ENCODE measurements at regions not wholly inside any gene's neighbourhood (a gene's known extent, or its start where the extent isn't known, plus 50 kb on each side); places are given as distances from the start of the nearest gene placed in this dataset.
A peak's percentile ranks its signal among the peaks of the same experiment; 100 is the strongest.

DNA sequence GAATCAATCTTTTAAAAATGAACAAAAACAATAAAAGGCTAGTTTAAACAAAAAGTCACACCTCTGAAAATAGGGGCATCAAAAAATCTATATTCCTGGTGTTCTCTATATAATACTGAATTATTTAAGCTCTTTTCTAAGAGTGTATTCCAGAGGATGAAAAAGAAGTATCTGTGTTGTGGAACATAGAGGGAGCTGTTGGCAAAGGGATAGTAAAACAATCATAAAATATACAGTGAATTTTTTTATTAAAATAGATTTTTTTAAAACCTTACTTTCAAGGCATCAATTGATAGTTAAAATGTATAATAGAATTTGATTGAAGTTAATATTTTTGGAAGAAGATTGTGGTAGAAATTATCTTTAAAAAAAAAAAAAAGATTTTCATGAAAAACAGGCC is 1409.1 kb upstream of the CELF2 start:
- Mint-ChIP-seq H3K4me3 (no peak overlapping the region), H3K27ac (no peak overlapping the region), H3K9me3 (peaks cover 0 to 4% (median 0%) of the 10 kb centered on the region in 7 donors), H3K4me1 (no peaks in the 10 kb centered on the region), H3K27me3 (no peaks in the 10 kb centered on the region), H3K36me3 (no peaks in the 10 kb centered on the region)
- no peak overlapping the region for H3K27ac ChIP-seq (ENCODE audit: insufficient read depth, low read length, poor library complexity, severe bottlenecking)
- no peaks in the 10 kb centered on the region for H3K36me3 ChIP-seq (ENCODE audit: control insufficient read depth, insufficient read depth, low read length)
- DNase-seq (no peak), ATAC-seq (ENCODE audit: low read depth in 2 of 2) (no peak)
- no peaks in the 10 kb centered on the region for H3K27me3 ChIP-seq (ENCODE audit: control insufficient read depth, insufficient read depth, low read length)
- no peaks in the 10 kb centered on the region for H3K4me1 ChIP-seq (ENCODE audit: control insufficient read depth, insufficient read depth, low read length, poor library complexity, severe bottlenecking)
- no peaks in the 10 kb centered on the region for H3K9me3 ChIP-seq (ENCODE audit: control insufficient read depth in 2 of 2, low read length in 2 of 2)
- H3K4me3 ChIP-seq (ENCODE audit: low read depth, low read length): no peak overlapping the region

DNA sequence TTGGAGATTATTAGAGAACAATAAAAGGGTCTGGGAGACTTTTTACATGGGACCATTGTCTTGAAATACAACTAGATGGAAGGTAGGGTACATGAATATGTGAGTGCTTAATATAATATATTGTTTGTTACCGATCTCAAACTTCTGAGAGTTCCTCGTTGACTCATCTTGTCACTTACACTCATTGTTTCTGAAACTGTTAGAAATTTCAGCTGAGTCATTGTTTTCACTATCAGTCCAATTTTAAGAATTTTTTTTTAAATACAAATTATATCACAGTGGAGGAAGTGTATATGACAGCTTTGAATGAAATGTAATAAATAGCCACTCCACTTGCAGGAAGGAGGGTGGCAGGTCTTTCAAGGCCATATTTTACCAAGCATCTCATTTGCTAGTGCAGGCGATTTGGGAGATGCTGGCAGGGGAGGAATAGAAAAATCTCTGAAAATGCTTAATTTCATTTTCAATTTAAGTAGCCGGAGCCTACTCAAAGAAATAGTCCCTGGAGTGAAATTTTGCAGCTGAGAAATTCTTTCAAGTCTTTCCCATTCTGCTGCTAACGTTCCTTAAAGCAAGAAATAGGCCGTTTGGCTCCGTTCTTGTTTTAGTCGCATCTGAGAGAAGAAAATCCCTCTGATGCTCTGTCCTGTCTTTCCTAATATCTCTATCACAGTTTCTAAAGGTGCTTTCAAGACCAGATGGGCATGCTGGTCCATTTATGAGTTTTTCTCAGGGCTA is 1404.2 kb upstream of the CELF2 start:
- Mint-ChIP-seq H3K27ac (no peak overlapping the region), H3K36me3 (no peaks in the 10 kb centered on the region), H3K4me3 (peak overlapping the region in 1 of 4 donors; percentile 1), H3K9me3 (peaks cover 0 to 7% (median 0%) of the 10 kb centered on the region in 7 donors), H3K27me3 (peaks cover 4% of the 10 kb centered on the region), H3K4me1 (no peaks in the 10 kb centered on the region)
- H3K4me3 ChIP-seq (ENCODE audit: low read depth, low read length): no peak overlapping the region
- no peaks in the 10 kb centered on the region for H3K36me3 ChIP-seq (ENCODE audit: control insufficient read depth, insufficient read depth, low read length)
- H3K27ac ChIP-seq (ENCODE audit: insufficient read depth, low read length, poor library complexity, severe bottlenecking): no peak overlapping the region
- ATAC-seq (ENCODE audit: low read depth in 2 of 2) (no peak), DNase-seq (peak in 1 of 3 donors; percentile 4)
- H3K27me3 ChIP-seq (ENCODE audit: control insufficient read depth, insufficient read depth, low read length): no peaks in the 10 kb centered on the region
- no peaks in the 10 kb centered on the region for H3K9me3 ChIP-seq (ENCODE audit: control insufficient read depth in 2 of 2, low read length in 2 of 2)
- no peaks in the 10 kb centered on the region for H3K4me1 ChIP-seq (ENCODE audit: control insufficient read depth, insufficient read depth, low read length, poor library complexity, severe bottlenecking)

DNA sequence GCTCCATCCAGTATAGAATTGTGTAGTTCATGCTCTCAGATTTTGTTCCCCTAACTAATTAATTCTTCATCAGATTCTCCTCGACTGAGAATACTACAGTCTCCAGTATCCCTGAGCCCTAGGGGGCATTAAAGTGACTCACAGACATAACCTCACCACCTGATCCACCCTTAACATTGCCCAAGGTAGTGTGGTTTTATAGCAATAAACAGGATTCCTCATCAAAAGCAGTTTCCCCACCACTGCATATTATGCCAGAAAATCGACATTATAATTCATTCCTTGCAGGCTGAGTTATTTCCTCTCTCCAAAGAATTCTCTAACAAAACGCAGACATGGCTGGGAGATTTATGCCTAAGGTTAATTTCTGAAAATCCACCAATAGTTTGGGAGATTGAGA is 1402.5 kb upstream of the CELF2 start:
- Histone ChIP-seq H3K4me3 (ENCODE audit: low read depth, low read length) (no peak overlapping the region), H3K27ac (ENCODE audit: insufficient read depth, low read length, poor library complexity, severe bottlenecking) (no peak overlapping the region), H3K36me3 (ENCODE audit: control insufficient read depth, insufficient read depth, low read length) (no peaks in the 10 kb centered on the region), H3K9me3 (ENCODE audit: control insufficient read depth in 2 of 2, low read length in 2 of 2) (no peaks in the 10 kb centered on the region), H3K27me3 (ENCODE audit: control insufficient read depth, insufficient read depth, low read length) (no peaks in the 10 kb centered on the region), H3K4me1 (ENCODE audit: control insufficient read depth, insufficient read depth, low read length, poor library complexity, severe bottlenecking) (no peaks in the 10 kb centered on the region)
- DNase-seq (no peak), ATAC-seq (ENCODE audit: low read depth in 2 of 2) (no peak)
- Mint-ChIP-seq H3K36me3 (no peaks in the 10 kb centered on the region), H3K4me1 (no peaks in the 10 kb centered on the region), H3K27me3 (peaks cover 4% of the 10 kb centered on the region), H3K4me3 (no peak overlapping the region), H3K9me3 (peaks cover 0 to 7% (median 3%) of the 10 kb centered on the region in 7 donors), H3K27ac (no peak overlapping the region)

DNA sequence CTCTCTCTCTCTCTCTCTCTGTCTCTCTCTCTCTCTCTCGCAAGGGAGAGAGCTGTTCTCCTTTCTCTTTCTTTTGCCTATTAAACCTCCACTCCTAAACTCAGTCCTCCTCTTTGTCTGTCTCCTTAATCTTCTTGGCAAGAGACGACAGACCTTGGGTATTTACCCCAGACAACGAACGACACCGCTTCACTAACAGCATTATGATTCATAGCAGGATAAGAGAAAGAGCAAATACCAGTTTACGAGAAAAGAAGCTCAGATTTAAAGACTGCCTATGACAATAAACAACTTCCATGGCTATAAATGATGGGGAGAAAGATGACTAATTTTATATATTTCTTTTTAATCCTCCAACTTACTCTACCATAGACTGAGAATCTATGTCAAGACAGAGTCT is 1396.5 kb upstream of the CELF2 start:
- Mint-ChIP-seq H3K9me3 (peaks cover 0 to 5% (median 2%) of the 10 kb centered on the region in 7 donors), H3K36me3 (no peaks in the 10 kb centered on the region), H3K4me3 (no peak overlapping the region), H3K27ac (no peak overlapping the region), H3K4me1 (no peaks in the 10 kb centered on the region), H3K27me3 (no peaks in the 10 kb centered on the region)
- ATAC-seq (ENCODE audit: low read depth in 2 of 2) (no peak), DNase-seq (no peak)
- no peak overlapping the region for H3K4me3 ChIP-seq (ENCODE audit: low read depth, low read length)
- no peaks in the 10 kb centered on the region for H3K4me1 ChIP-seq (ENCODE audit: control insufficient read depth, insufficient read depth, low read length, poor library complexity, severe bottlenecking)
- no peaks in the 10 kb centered on the region for H3K9me3 ChIP-seq (ENCODE audit: control insufficient read depth in 2 of 2, low read length in 2 of 2)
- no peaks in the 10 kb centered on the region for H3K36me3 ChIP-seq (ENCODE audit: control insufficient read depth, insufficient read depth, low read length)
- H3K27me3 ChIP-seq (ENCODE audit: control insufficient read depth, insufficient read depth, low read length): no peaks in the 10 kb centered on the region
- H3K27ac ChIP-seq (ENCODE audit: insufficient read depth, low read length, poor library complexity, severe bottlenecking): no peak overlapping the region

DNA sequence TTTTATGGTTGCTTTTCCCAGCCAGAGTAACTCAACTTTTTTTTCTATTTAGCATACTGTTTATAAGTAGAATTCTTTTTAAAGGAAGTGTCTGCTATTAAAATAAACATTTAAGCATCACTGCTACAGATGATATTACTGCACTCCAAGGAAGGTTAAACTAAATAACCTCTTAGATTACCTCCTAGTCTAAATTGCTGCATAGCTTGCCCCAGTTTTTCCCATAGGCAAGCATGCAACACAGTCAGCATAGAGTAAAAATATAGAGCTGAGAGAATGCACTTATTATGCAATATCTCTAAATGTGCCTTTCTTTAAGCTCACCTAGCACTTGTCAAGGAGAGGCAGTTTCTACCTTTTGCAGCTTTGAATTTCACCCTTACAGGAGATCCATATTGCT is 1392.4 kb upstream of the CELF2 start:
- no peaks in the 10 kb centered on the region for H3K27me3 Mint-ChIP-seq
- H3K27ac Mint-ChIP-seq: no peak overlapping the region
- H3K27ac ChIP-seq (ENCODE audit: insufficient read depth, low read length, poor library complexity, severe bottlenecking): no peak overlapping the region
- H3K4me1 Mint-ChIP-seq: no peaks in the 10 kb centered on the region
- peaks cover 0 to 4% (median 2%) of the 10 kb centered on the region in 7 donors for H3K9me3 Mint-ChIP-seq
- DNase-seq: no peak
- no peaks in the 10 kb centered on the region for H3K9me3 ChIP-seq (ENCODE audit: control insufficient read depth in 2 of 2, low read length in 2 of 2)
- no peak overlapping the region for H3K4me3 Mint-ChIP-seq
- no peaks in the 10 kb centered on the region for H3K36me3 ChIP-seq (ENCODE audit: control insufficient read depth, insufficient read depth, low read length)
- H3K4me1 ChIP-seq (ENCODE audit: control insufficient read depth, insufficient read depth, low read length, poor library complexity, severe bottlenecking): no peaks in the 10 kb centered on the region
- H3K4me3 ChIP-seq (ENCODE audit: low read depth, low read length): no peak overlapping the region
- no peaks in the 10 kb centered on the region for H3K36me3 Mint-ChIP-seq
- H3K27me3 ChIP-seq (ENCODE audit: control insufficient read depth, insufficient read depth, low read length): no peaks in the 10 kb centered on the region
- ATAC-seq (ENCODE audit: low read depth in 2 of 2): no peak

DNA sequence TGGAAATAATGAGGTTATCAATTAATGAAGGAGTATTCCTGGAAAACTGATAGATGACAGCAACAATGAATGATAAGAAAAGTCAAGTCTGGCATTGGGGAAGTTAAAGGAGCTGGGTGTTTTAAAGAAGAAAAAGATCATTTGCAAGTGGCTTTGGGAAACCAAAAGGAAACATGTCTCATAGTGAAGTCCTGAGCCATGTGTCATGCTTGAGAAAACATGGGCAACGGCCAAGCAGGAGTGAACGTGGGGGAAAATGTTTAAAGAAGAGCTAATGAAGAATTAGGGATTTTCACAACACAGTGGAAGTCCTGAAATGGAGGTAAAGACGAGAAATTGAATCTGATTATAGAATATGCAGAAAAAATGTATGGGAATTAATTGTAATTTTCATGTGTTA is 1383.2 kb upstream of the CELF2 start:
- DNase-seq: no peak
- H3K36me3 ChIP-seq (ENCODE audit: control insufficient read depth, insufficient read depth, low read length): no peaks in the 10 kb centered on the region
- H3K4me1 Mint-ChIP-seq: no peaks in the 10 kb centered on the region
- H3K4me3 ChIP-seq (ENCODE audit: low read depth, low read length): no peak overlapping the region
- no peaks in the 10 kb centered on the region for H3K27me3 ChIP-seq (ENCODE audit: control insufficient read depth, insufficient read depth, low read length)
- no peaks in the 10 kb centered on the region for H3K27me3 Mint-ChIP-seq
- no peak overlapping the region for H3K4me3 Mint-ChIP-seq
- H3K27ac Mint-ChIP-seq: no peak overlapping the region
- H3K4me1 ChIP-seq (ENCODE audit: control insufficient read depth, insufficient read depth, low read length, poor library complexity, severe bottlenecking): no peaks in the 10 kb centered on the region
- H3K36me3 Mint-ChIP-seq: no peaks in the 10 kb centered on the region
- no peak for ATAC-seq (ENCODE audit: low read depth in 2 of 2)
- no peaks in the 10 kb centered on the region for H3K9me3 ChIP-seq (ENCODE audit: control insufficient read depth in 2 of 2, low read length in 2 of 2)
- no peak overlapping the region for H3K27ac ChIP-seq (ENCODE audit: insufficient read depth, low read length, poor library complexity, severe bottlenecking)
- H3K9me3 Mint-ChIP-seq: peaks cover 0 to 7% (median 0%) of the 10 kb centered on the region in 7 donors

DNA sequence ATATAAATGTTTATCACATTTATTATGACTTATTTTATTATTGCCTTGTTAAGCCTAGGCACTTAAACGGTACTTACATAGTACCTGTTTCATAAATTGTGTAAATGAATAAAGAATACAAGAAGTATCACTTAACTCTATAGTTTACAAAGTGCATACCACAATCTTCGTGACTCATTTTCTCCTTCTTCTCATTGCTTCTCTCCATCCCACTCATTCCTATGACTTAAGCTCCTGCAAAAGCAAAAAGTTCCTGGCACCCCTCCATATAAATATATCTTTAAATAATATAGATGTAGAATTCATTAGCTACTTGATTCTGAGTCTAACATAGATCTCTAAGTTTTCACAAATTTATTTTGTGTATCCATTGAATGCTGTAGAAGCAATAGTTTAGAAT is 1382.0 kb upstream of the CELF2 start:
- Mint-ChIP-seq H3K9me3 (peaks cover 0 to 3% (median 0%) of the 10 kb centered on the region in 7 donors), H3K27me3 (no peaks in the 10 kb centered on the region), H3K36me3 (no peaks in the 10 kb centered on the region), H3K4me1 (no peaks in the 10 kb centered on the region), H3K4me3 (no peak overlapping the region), H3K27ac (no peak overlapping the region)
- DNase-seq: no peak
- Histone ChIP-seq H3K36me3 (ENCODE audit: control insufficient read depth, insufficient read depth, low read length) (no peaks in the 10 kb centered on the region), H3K27me3 (ENCODE audit: control insufficient read depth, insufficient read depth, low read length) (no peaks in the 10 kb centered on the region), H3K27ac (ENCODE audit: insufficient read depth, low read length, poor library complexity, severe bottlenecking) (no peak overlapping the region), H3K4me1 (ENCODE audit: control insufficient read depth, insufficient read depth, low read length, poor library complexity, severe bottlenecking) (no peaks in the 10 kb centered on the region), H3K4me3 (ENCODE audit: low read depth, low read length) (no peak overlapping the region), H3K9me3 (ENCODE audit: control insufficient read depth in 2 of 2, low read length in 2 of 2) (no peaks in the 10 kb centered on the region)
- ATAC-seq (ENCODE audit: low read depth in 2 of 2): no peak

DNA sequence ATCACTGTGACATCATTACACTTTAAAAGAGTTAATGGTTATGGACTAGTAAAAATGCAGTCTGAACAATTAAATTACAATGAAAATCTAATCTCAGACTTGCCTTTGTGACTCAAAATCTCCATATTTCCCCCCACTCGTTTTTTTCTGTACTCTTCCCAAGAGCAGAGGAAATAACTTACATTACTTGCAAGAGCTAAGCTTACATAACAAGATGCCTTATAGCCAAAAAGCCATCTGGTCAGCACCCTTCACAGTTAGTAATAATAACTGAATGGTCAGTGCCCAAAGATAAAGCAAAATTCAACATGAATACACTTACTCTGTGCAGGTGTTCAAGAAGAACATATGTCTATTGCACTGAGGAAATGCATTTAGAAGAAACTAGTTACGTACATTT is 1381.5 kb upstream of the CELF2 start:
- Mint-ChIP-seq H3K27ac (no peak overlapping the region), H3K9me3 (peaks cover 0 to 3% (median 0%) of the 10 kb centered on the region in 7 donors), H3K4me1 (no peaks in the 10 kb centered on the region), H3K27me3 (no peaks in the 10 kb centered on the region), H3K36me3 (no peaks in the 10 kb centered on the region), H3K4me3 (no peak overlapping the region)
- H3K4me1 ChIP-seq (ENCODE audit: control insufficient read depth, insufficient read depth, low read length, poor library complexity, severe bottlenecking): no peaks in the 10 kb centered on the region
- H3K27me3 ChIP-seq (ENCODE audit: control insufficient read depth, insufficient read depth, low read length): no peaks in the 10 kb centered on the region
- H3K27ac ChIP-seq (ENCODE audit: insufficient read depth, low read length, poor library complexity, severe bottlenecking): no peak overlapping the region
- no peak overlapping the region for H3K4me3 ChIP-seq (ENCODE audit: low read depth, low read length)
- no peak for ATAC-seq (ENCODE audit: low read depth in 2 of 2)
- DNase-seq: no peak
- no peaks in the 10 kb centered on the region for H3K36me3 ChIP-seq (ENCODE audit: control insufficient read depth, insufficient read depth, low read length)
- no peaks in the 10 kb centered on the region for H3K9me3 ChIP-seq (ENCODE audit: control insufficient read depth in 2 of 2, low read length in 2 of 2)
